Type B pancreatic cell (in vitro differentiated cells): ENCODE measurements at regions not wholly inside any gene's neighbourhood (a gene's known extent, or its start where the extent isn't known, plus 50 kb on each side); places are given as distances from the start of the nearest gene placed in this dataset.
A peak's percentile ranks its signal among the peaks of the same experiment; 100 is the strongest.

Experiments
- DNase-seq: peaks from one replicate; pipeline ENCODE4 v3.0.0; 2021; ENCODE audit warnings: mixed read lengths; ENCODE audit not compliant: unreplicated experiment; ENCODE audit errors: extremely low spot score
- H3K27ac Mint-ChIP-seq: 2 replicates; pipeline ENCODE4 v1.8.0; 2021; ENCODE audit warnings: mild to moderate bottlenecking, mixed read lengths
- H3K27me3 Mint-ChIP-seq: 2 replicates; pipeline ENCODE4 v1.8.0; 2021; ENCODE audit warnings: mixed read lengths
- H3K36me3 Mint-ChIP-seq: 2 replicates; pipeline ENCODE4 v1.8.0; 2021; ENCODE audit warnings: mixed read lengths
- H3K4me1 Mint-ChIP-seq: one replicate; pipeline ENCODE4 v1.8.0; 2021; ENCODE audit warnings: mixed read lengths; ENCODE audit not compliant: unreplicated experiment
- H3K4me3 Mint-ChIP-seq: 2 replicates; pipeline ENCODE4 v1.8.0; 2021; ENCODE audit warnings: mild to moderate bottlenecking, mixed read lengths
- H3K9me3 Mint-ChIP-seq: 2 replicates; pipeline ENCODE4 v1.8.0; 2021; ENCODE audit warnings: mixed read lengths
- CTCF ChIP-seq: fragments of 200-600 bp; sonication (generic); conservative IDR thresholded peaks from 2 replicates; pipeline ENCODE4 v1.5.0; 2021; ENCODE audit warnings: antibody characterized with exemption, mild to moderate bottlenecking

GRCh38 chr1:168443899-168444298 is 99.9 kb downstream of the XCL2 start:
- no peak overlapping the region for H3K27ac Mint-ChIP-seq
- H3K36me3 Mint-ChIP-seq: no peaks in the 10 kb centered on the region
- no peak for TF ChIP-seq CTCF
- DNase-seq: no peak
- peaks cover 10% of the 10 kb centered on the region for H3K27me3 Mint-ChIP-seq
- no peak overlapping the region for H3K4me3 Mint-ChIP-seq
- H3K4me1 Mint-ChIP-seq: peaks cover 9% of the 10 kb centered on the region
- no peaks in the 10 kb centered on the region for H3K9me3 Mint-ChIP-seq

- Mint-ChIP-seq H3K4me1 (peaks cover 9% of the 10 kb centered on the region), H3K9me3 (no peaks in the 10 kb centered on the region), H3K36me3 (no peaks in the 10 kb centered on the region), H3K27me3 (peaks cover 10% of the 10 kb centered on the region), H3K4me3 (no peak overlapping the region), H3K27ac (no peak overlapping the region)
- no peak for DNase-seq
- TF ChIP-seq CTCF: no peak
Observed at GRCh38 chr1:168443356-168443755, 100.4 kb downstream of the XCL2 start.

GRCh38 chr1:168442931-168443330 is 100.9 kb downstream of the XCL2 start:
- TF ChIP-seq CTCF: no peak
- peaks cover 10% of the 10 kb centered on the region for H3K27me3 Mint-ChIP-seq
- H3K9me3 Mint-ChIP-seq: no peaks in the 10 kb centered on the region
- peaks cover 9% of the 10 kb centered on the region for H3K4me1 Mint-ChIP-seq
- H3K36me3 Mint-ChIP-seq: no peaks in the 10 kb centered on the region
- H3K27ac Mint-ChIP-seq: no peak overlapping the region
- no peak for DNase-seq
- no peak overlapping the region for H3K4me3 Mint-ChIP-seq

GRCh38 chr1:168441745-168442144 is 102.1 kb downstream of the XCL2 start:
- no peak overlapping the region for H3K27ac Mint-ChIP-seq
- no peaks in the 10 kb centered on the region for H3K36me3 Mint-ChIP-seq
- no peak for TF ChIP-seq CTCF
- no peak overlapping the region for H3K4me3 Mint-ChIP-seq
- H3K4me1 Mint-ChIP-seq: peaks cover 9% of the 10 kb centered on the region
- DNase-seq: no peak
- no peaks in the 10 kb centered on the region for H3K9me3 Mint-ChIP-seq
- H3K27me3 Mint-ChIP-seq: peaks cover 10% of the 10 kb centered on the region

- Mint-ChIP-seq H3K4me3 (peak overlapping the region; percentile 64), H3K9me3 (no peaks in the 10 kb centered on the region), H3K27me3 (peaks cover 8% of the 10 kb centered on the region), H3K4me1 (peaks cover 9% of the 10 kb centered on the region), H3K27ac (peak overlapping the region; percentile 41), H3K36me3 (no peaks in the 10 kb centered on the region)
- DNase-seq: peak; percentile 78
- peak; percentile 88 for TF ChIP-seq CTCF
Observed at GRCh38 chr1:168439456-168440375, 104.1 kb downstream of the XCL2 start.
